Thyroid gland (tissue), 4 donors: ENCODE measurements at regions not wholly inside any gene's neighbourhood (a gene's known extent, or its start where the extent isn't known, plus 50 kb on each side); places are given as distances from the start of the nearest gene placed in this dataset.

Experiments used
- DNase-seq, 2 donors: peaks; one replicate each; pipeline ENCODE4 v3.0.0-alpha.2; 2019
- H3K27ac ChIP-seq, 3 donors: fragments of 200-600 bp; sonication (generic); 1 replicate in 2 of 3; 2 replicates in 1 of 3; pipeline ENCODE4 v1.5.1; 2016 to 2019; ENCODE audit warnings: mild to moderate bottlenecking in 1 of 3, moderate library complexity in 1 of 3
- H3K27me3 ChIP-seq: fragments of 200-600 bp; sonication (generic); one replicate; pipeline ENCODE4 v1.5.1; 2019
- H3K36me3 ChIP-seq, 2 donors: fragments of 200-600 bp; sonication (generic); one replicate each; pipeline ENCODE4 v1.5.1; 2016 to 2019
- H3K4me1 ChIP-seq, 2 donors: fragments of 200-600 bp; sonication (generic); one replicate each; pipeline ENCODE4 v1.5.1; 2017 to 2019
- H3K4me3 ChIP-seq, 3 donors: fragments of 200-600 bp; sonication (generic); replicated peaks in 1 of 3; 1 replicate in 2 of 3; 2 replicates in 1 of 3; pipeline ENCODE4 v1.5.1; 2016; ENCODE audit warnings: mild to moderate bottlenecking in 1 of 3
- H3K9me3 ChIP-seq: fragments of 200-600 bp; sonication (generic); one replicate; pipeline ENCODE4 v1.5.1; 2017
- CTCF ChIP-seq, 6 experiments: fragments of 200-600 bp in 3 of 6; fragments of 450-650 bp in 3 of 6; sonication (generic) in 3 of 6; IDR thresholded peaks; one replicate each; pipeline ENCODE4 v1.5.1; 2016 to 2019; ENCODE audit warnings: antibody characterized with exemption in 6 of 6, mild to moderate bottlenecking in 2 of 6, inconsistent platforms in 1 of 6, moderate library complexity in 1 of 6
- POLR2A ChIP-seq, 2 donors: fragments of 450-650 bp; IDR thresholded peaks; one replicate each; pipeline ENCODE4 v1.6.1; 2017; ENCODE audit warnings: antibody characterized with exemption in 2 of 2, mild to moderate bottlenecking in 2 of 2, moderate library complexity in 1 of 2
- WGBS, 2 donors: methylation state at CpG; one replicate each; pipeline ENCODE4 v1.1.5; 2017; 5-methylcytosine and 5-hydroxymethylcytosine counted together
- intact Hi-C: fragments of 100-400 bp; cut with DNase I; formaldehyde crosslinking; loops from one replicate; pipeline ENCODE4 v1.15.1; 2023

GRCh38 chr18:77442393-77442792 is 192.7 kb downstream of the GALR1 start:
- no peak for DNase-seq
- H3K4me3 ChIP-seq, result no peak overlapping the region
- H3K36me3 ChIP-seq, result no peaks in the 10 kb centered on the region
- intact Hi-C loops, result no loop called here
- 72 to 78% methylated on average over 5 to 6 of the region's 6 CpGs for WGBS, 2 donors
- TF ChIP-seq CTCF (IDR thresholded peaks at IDR 0.05) (no peak), POLR2A (IDR thresholded peaks at IDR 0.05) (no peak)
- H3K27ac ChIP-seq, result no peak overlapping the region
- no peaks in the 10 kb centered on the region for H3K27me3 ChIP-seq
- no peaks in the 10 kb centered on the region for H3K4me1 ChIP-seq
- no peaks in the 10 kb centered on the region for H3K9me3 ChIP-seq

GRCh38 chr18:77444385-77444784 is 194.7 kb downstream of the GALR1 start:
- H3K4me1 ChIP-seq, result no peaks in the 10 kb centered on the region
- no peaks in the 10 kb centered on the region for H3K27me3 ChIP-seq
- no peak overlapping the region for H3K4me3 ChIP-seq
- no peaks in the 10 kb centered on the region for H3K9me3 ChIP-seq
- H3K36me3 ChIP-seq, result no peaks in the 10 kb centered on the region
- intact Hi-C loops, result no loop called here
- DNase-seq, result no peak
- TF ChIP-seq CTCF (IDR thresholded peaks at IDR 0.05), result no peak
- TF ChIP-seq POLR2A (IDR thresholded peaks at IDR 0.05), result no peak
- H3K27ac ChIP-seq, result no peak overlapping the region
- WGBS, 2 donors, result 95 to 96% methylated on average over 10 of the region's 10 CpGs

GRCh38 chr18:77448046-77448445 is 198.4 kb downstream of the GALR1 start:
- no peaks in the 10 kb centered on the region for H3K9me3 ChIP-seq
- TF ChIP-seq CTCF (IDR thresholded peaks at IDR 0.05) (no peak), POLR2A (IDR thresholded peaks at IDR 0.05) (no peak)
- H3K4me3 ChIP-seq, result no peak overlapping the region
- 62 to 63% methylated on average over 6 of the region's 6 CpGs for WGBS, 2 donors
- intact Hi-C loops, result no loop called here
- no peak for DNase-seq
- H3K4me1 ChIP-seq, result no peaks in the 10 kb centered on the region
- no peaks in the 10 kb centered on the region for H3K36me3 ChIP-seq
- no peak overlapping the region for H3K27ac ChIP-seq
- no peaks in the 10 kb centered on the region for H3K27me3 ChIP-seq

- H3K27me3 ChIP-seq, result no peaks in the 10 kb centered on the region
- H3K36me3 ChIP-seq, result no peaks in the 10 kb centered on the region
- 94 to 97% methylated on average over 2 of the region's 2 CpGs for WGBS, 2 donors
- no peak overlapping the region for H3K27ac ChIP-seq
- H3K4me1 ChIP-seq, result no peaks in the 10 kb centered on the region
- TF ChIP-seq CTCF (IDR thresholded peaks at IDR 0.05), result no peak
- TF ChIP-seq POLR2A (IDR thresholded peaks at IDR 0.05), result no peak
- no peak overlapping the region for H3K4me3 ChIP-seq
- H3K9me3 ChIP-seq, result no peaks in the 10 kb centered on the region
- intact Hi-C loops, result no loop called here
- no peak for DNase-seq
Measured at GRCh38 chr18:77455004-77455403, 205.4 kb downstream of the GALR1 start.

- H3K4me1 ChIP-seq, result no peaks in the 10 kb centered on the region
- H3K36me3 ChIP-seq, result no peaks in the 10 kb centered on the region
- H3K4me3 ChIP-seq, result no peak overlapping the region
- TF ChIP-seq CTCF (IDR thresholded peaks at IDR 0.05) (no peak), POLR2A (IDR thresholded peaks at IDR 0.05) (no peak)
- no peaks in the 10 kb centered on the region for H3K9me3 ChIP-seq
- DNase-seq, result no peak
- H3K27me3 ChIP-seq, result no peaks in the 10 kb centered on the region
- intact Hi-C loops, result no loop called here
- 58 to 64% methylated on average over 3 of the region's 3 CpGs for WGBS, 2 donors
- no peak overlapping the region for H3K27ac ChIP-seq
Measured at GRCh38 chr18:77457681-77458080, 208.0 kb downstream of the GALR1 start.
